ENCODE measurements at regions not wholly inside any gene's neighbourhood (a gene's known extent, or its start where the extent isn't known, plus 50 kb on each side); places are given as distances from the start of the nearest gene placed in this dataset.

DNA sequence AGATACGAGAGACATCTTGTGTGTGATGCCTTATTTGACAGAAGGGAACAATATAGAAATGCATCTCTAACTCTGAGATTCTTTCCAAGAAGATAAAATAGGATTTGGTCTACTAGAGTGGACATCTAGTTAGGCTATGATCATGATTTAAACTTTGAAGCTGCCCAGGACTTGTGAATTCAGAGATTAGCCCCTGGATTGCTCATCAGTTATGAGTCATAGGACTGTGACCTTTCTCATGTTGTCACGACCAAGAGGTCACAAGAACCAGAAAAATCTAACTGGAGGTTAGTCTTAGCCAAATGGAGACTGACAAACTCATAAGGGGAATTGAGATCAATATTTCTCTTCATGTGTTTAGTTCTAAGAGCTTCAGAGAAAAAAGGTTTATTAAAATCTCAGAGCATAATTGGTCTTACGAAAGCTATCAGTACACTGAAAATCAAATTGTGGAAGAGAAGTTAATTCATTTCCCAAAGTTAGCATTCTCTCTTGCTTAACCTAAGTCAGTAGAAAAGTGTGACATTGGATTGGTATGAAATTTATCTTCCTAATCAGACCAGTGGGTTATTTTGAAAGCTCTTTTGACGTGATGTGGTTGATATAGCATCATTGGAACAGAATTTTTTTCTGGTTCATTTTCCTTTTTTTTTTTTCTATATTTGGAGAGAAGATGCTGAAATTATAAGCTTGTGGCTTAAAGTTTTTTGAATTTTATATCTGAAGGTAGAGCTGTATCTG lies 245.7 kb downstream of the RNF144B start:
- no peak for TF ChIP-seq POLR2A (IDR thresholded peaks at IDR 0.05)
- TF ChIP-seq, protein P1, sequence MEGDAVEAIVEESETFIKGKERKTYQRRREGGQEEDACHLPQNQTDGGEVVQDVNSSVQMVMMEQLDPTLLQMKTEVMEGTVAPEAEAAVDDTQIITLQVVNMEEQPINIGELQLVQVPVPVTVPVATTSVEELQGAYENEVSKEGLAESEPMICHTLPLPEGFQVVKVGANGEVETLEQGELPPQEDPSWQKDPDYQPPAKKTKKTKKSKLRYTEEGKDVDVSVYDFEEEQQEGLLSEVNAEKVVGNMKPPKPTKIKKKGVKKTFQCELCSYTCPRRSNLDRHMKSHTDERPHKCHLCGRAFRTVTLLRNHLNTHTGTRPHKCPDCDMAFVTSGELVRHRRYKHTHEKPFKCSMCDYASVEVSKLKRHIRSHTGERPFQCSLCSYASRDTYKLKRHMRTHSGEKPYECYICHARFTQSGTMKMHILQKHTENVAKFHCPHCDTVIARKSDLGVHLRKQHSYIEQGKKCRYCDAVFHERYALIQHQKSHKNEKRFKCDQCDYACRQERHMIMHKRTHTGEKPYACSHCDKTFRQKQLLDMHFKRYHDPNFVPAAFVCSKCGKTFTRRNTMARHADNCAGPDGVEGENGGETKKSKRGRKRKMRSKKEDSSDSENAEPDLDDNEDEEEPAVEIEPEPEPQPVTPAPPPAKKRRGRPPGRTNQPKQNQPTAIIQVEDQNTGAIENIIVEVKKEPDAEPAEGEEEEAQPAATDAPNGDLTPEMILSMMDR (IDR thresholded peaks at IDR 0.05) = no peak

Data from lower leg skin (tissue), 3 donors.